ENCODE measurements at regions not wholly inside any gene's neighbourhood (a gene's known extent, or its start where the extent isn't known, plus 50 kb on each side); places are given as distances from the start of the nearest gene placed in this dataset.

- TF ChIP-seq CHD7 (IDR thresholded peaks at IDR 0.05; ENCODE audit: insufficient replicate concordance, low read length): no peak
- no peak for TF ChIP-seq KDM1A (IDR thresholded peaks at IDR 0.05; ENCODE audit: borderline replicate concordance, low read length)
- TF ChIP-seq ATF2 (IDR thresholded peaks at IDR 0.05; ENCODE audit: low read length): no peak
- TF ChIP-seq SIN3A (conservative IDR thresholded peaks at IDR 0.05 in 1 of 2, IDR thresholded peaks at IDR 0.05 in 1 of 2; ENCODE audit: low read depth in 1 of 2, low read length in 2 of 2): no peak
- TF ChIP-seq JUND (IDR thresholded peaks at IDR 0.05; ENCODE audit: low read length): no peak
- TF ChIP-seq TAF7 (optimal IDR thresholded peaks at IDR 0.05; ENCODE audit: borderline replicate concordance, low read depth, low read length): no peak
- no peak for TF ChIP-seq SIX5 (IDR thresholded peaks at IDR 0.05; ENCODE audit: low read depth, low read length)
- no peak for TF ChIP-seq POLR2AphosphoS5 (IDR thresholded peaks at IDR 0.05; ENCODE audit: low read depth, low read length)
- no peak for TF ChIP-seq EZH2 (IDR thresholded peaks at IDR 0.05; ENCODE audit: low read depth, low read length, severe bottlenecking)
Measured at GRCh38 chr2:59195851-59196250, 954.7 kb upstream of the FANCL start (continued).
